GM23248 (cell line): ENCODE measurements at regions not wholly inside any gene's neighbourhood (a gene's known extent, or its start where the extent isn't known, plus 50 kb on each side); places are given as distances from the start of the nearest gene placed in this dataset.

Source experiments
- DNase-seq: peaks from one replicate; pipeline ENCODE4 v3.0.0-alpha.2; 2015
- H2AFZ ChIP-seq: fragments of 200-600 bp; sonication (generic); 2 replicates; pipeline ENCODE4 v1.6.1; 2016; ENCODE audit warnings: antibody characterized with exemption
- H3F3A ChIP-seq: fragments of 200-600 bp; sonication (generic); 2 replicates; pipeline ENCODE4 v1.6.1; 2016; ENCODE audit warnings: mild to moderate bottlenecking, antibody characterized with exemption, mixed run types; ENCODE audit not compliant: insufficient read depth
- H3K27ac ChIP-seq: fragments of 200-600 bp; sonication (generic); 2 replicates; pipeline ENCODE4 v1.5.1; 2016; ENCODE audit warnings: mild to moderate bottlenecking
- H3K27me3 ChIP-seq: fragments of 200-600 bp; sonication (generic); replicated peaks from 2 replicates; pipeline ENCODE4 v1.6.1; 2016; ENCODE audit warnings: mild to moderate bottlenecking; ENCODE audit not compliant: insufficient read depth
- H3K36me3 ChIP-seq: fragments of 200-600 bp; sonication (generic); 2 replicates; pipeline ENCODE4 v1.6.1; 2016; ENCODE audit warnings: low read depth, mild to moderate bottlenecking
- H3K4me1 ChIP-seq: fragments of 200-600 bp; sonication (generic); 2 replicates; pipeline ENCODE4 v1.6.1; 2016; ENCODE audit warnings: mild to moderate bottlenecking; ENCODE audit not compliant: insufficient read depth
- H3K4me2 ChIP-seq: fragments of 200-600 bp; sonication (generic); one replicate; pipeline ENCODE4 v1.6.1; 2016; ENCODE audit warnings: mild to moderate bottlenecking; ENCODE audit not compliant: unreplicated experiment
- H3K4me3 ChIP-seq: fragments of 200-600 bp; sonication (generic); 2 replicates; pipeline ENCODE4 v1.5.1; 2016; ENCODE audit warnings: mild to moderate bottlenecking
- H3K79me2 ChIP-seq: fragments of 200-600 bp; sonication (generic); 2 replicates; pipeline ENCODE4 v1.6.1; 2016; ENCODE audit warnings: mild to moderate bottlenecking; ENCODE audit not compliant: insufficient read depth
- H3K9ac ChIP-seq: fragments of 200-600 bp; sonication (generic); 2 replicates; pipeline ENCODE4 v1.6.1; 2016; ENCODE audit warnings: mild to moderate bottlenecking
- H3K9me2 ChIP-seq: fragments of 200-600 bp; sonication (generic); 2 replicates; pipeline ENCODE4 v1.6.1; 2016; ENCODE audit warnings: mixed run types, mild to moderate bottlenecking, moderate library complexity; ENCODE audit not compliant: insufficient read depth
- H3K9me3 ChIP-seq: fragments of 200-600 bp; sonication (generic); one replicate; pipeline ENCODE4 v1.6.1; 2017; ENCODE audit warnings: low read depth
- H4K20me1 ChIP-seq: fragments of 200-600 bp; sonication (generic); 2 replicates; pipeline ENCODE4 v1.6.0; 2016; ENCODE audit not compliant: insufficient read depth
- EZH2 ChIP-seq: fragments of 200-600 bp; sonication (generic); IDR thresholded peaks from 2 replicates; pipeline ENCODE4 v1.6.1; 2018; ENCODE audit warnings: antibody characterized with exemption, mild to moderate bottlenecking; ENCODE audit not compliant: insufficient read depth, poor library complexity, severe bottlenecking
- EZH2phosphoT487 ChIP-seq: fragments of 200-600 bp; sonication (generic); IDR thresholded peaks from 2 replicates; pipeline ENCODE4 v1.6.1; 2018; ENCODE audit warnings: antibody characterized with exemption, moderate library complexity, mild to moderate bottlenecking, low read depth; ENCODE audit not compliant: insufficient read depth
- WGBS, 2 experiments: methylation state at CpG; one replicate each; pipeline ENCODE4 v1.1.6; 2015 to 2017; ENCODE audit warnings: low lambda C conversion rate in 2 of 2, low coverage in 1 of 2; ENCODE audit errors: missing lambda C conversion rate in 2 of 2; 5-methylcytosine and 5-hydroxymethylcytosine counted together
- in situ Hi-C: fragments of 300-500 bp; cut with MboI; formaldehyde crosslinking; loops from 2 replicates; pipeline ENCODE4 v1.15.0; 2020

- no peak for TF ChIP-seq EZH2
- no peak for TF ChIP-seq EZH2phosphoT487
- Histone ChIP-seq H3K79me2 (no peaks in the 10 kb centered on the region), H3K27ac (no peak overlapping the region), H4K20me1 (no peaks in the 10 kb centered on the region), H2AFZ (no peak overlapping the region), H3K9ac (no peak overlapping the region), H3F3A (0 out of 2 replicates have a peak, but pooled peaks cover 6% of the 10 kb centered on the region), H3K4me2 (no peak overlapping the region), H3K4me1 (no peaks in the 10 kb centered on the region), H3K9me3 (no peaks in the 10 kb centered on the region), H3K9me2 (no peaks in the 10 kb centered on the region), H3K27me3 (peaks cover 57% of the 10 kb centered on the region), H3K36me3 (no peaks in the 10 kb centered on the region), H3K4me3 (no peak overlapping the region)
- in situ Hi-C loops, result no loop called here
- no peak for DNase-seq
- 69% methylated on average over 8 of the region's 8 CpGs for WGBS, 2 experiments
Observed at GRCh38 chr4:15354371-15355297, 73.2 kb upstream of the C1QTNF7 start.

DNA sequence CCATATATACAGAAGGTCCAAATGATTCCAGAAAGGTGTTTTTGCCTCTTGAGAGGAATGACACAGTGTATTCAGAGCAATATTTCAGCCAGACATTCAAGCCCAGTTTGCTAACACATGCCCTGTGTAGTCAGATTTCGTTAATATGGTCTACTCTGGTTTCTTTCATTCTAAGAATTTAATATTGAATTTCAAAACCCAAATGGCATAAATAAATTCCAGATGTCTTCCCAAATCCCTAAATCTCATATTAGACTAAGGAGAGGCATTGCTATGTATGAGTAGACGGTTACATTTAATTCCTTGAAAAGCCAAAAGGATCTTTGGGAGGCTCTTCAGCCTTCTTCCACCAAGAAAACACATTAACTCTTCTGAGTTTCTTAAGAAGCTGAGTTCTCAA is 66.3 kb upstream of the C1QTNF7 start:
- no peak overlapping the region for H3K27ac ChIP-seq
- no peaks in the 10 kb centered on the region for H3K36me3 ChIP-seq
- WGBS, 2 experiments, result 20 to 21% methylated on average over 2 of the region's 2 CpGs
- H3K27me3 ChIP-seq, result peaks cover 75% of the 10 kb centered on the region
- no peak for DNase-seq
- no peak overlapping the region for H3K4me3 ChIP-seq
- TF ChIP-seq EZH2, result no peak
- no peak for TF ChIP-seq EZH2phosphoT487
- H3K9me2 ChIP-seq, result no peaks in the 10 kb centered on the region
- no peak overlapping the region for H3K4me2 ChIP-seq
- in situ Hi-C loops, result no loop called here
- no peak overlapping the region for H2AFZ ChIP-seq
- no peaks in the 10 kb centered on the region for H3K79me2 ChIP-seq
- H3K9me3 ChIP-seq, result no peaks in the 10 kb centered on the region
- H3K4me1 ChIP-seq, result no peaks in the 10 kb centered on the region
- H4K20me1 ChIP-seq, result no peaks in the 10 kb centered on the region
- no peaks in the 10 kb centered on the region for H3F3A ChIP-seq
- H3K9ac ChIP-seq, result no peak overlapping the region

GRCh38 chr4:15362541-15362940 is 65.3 kb upstream of the C1QTNF7 start:
- in situ Hi-C loops, result no loop called here
- 3 to 9% methylated on average over 2 of the region's 2 CpGs for WGBS, 2 experiments

DNA sequence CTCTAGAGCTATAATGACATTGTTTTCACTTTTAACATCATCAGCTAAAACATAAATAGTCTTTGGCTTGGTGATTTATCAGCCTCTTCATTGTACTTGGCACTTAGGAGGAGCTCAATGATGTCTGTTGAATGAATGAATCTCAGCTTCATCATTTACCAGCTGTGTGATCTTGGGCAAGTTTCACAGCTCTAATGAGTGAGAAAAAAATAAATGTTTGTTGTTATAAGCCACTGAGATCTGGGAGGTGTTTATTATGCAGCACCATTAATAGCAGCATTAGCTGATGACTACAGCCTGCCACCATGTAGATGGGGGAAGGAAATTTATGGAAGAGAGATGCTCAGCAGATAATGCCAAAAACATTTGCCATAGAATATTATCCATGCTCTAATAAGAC is 63.6 kb upstream of the C1QTNF7 start:
- Histone ChIP-seq H3K79me2 (no peaks in the 10 kb centered on the region), H3K4me1 (peaks cover 6% of the 10 kb centered on the region), H3K27me3 (peaks cover 68% of the 10 kb centered on the region), H3K9me3 (no peaks in the 10 kb centered on the region), H3K36me3 (no peaks in the 10 kb centered on the region), H3K27ac (no peak overlapping the region), H4K20me1 (no peaks in the 10 kb centered on the region), H2AFZ (no peak overlapping the region), H3K4me2 (no peak overlapping the region), H3K9me2 (no peaks in the 10 kb centered on the region), H3F3A (0 out of 2 replicates have a peak, but pooled peaks cover 4% of the 10 kb centered on the region), H3K9ac (no peak overlapping the region), H3K4me3 (no peak overlapping the region)
- no peak for DNase-seq
- in situ Hi-C loops, result no loop called here
- TF ChIP-seq EZH2 (no peak), EZH2phosphoT487 (no peak)

More at GRCh38 chr4:15362541-15362940, 65.3 kb upstream of the C1QTNF7 start:
- H3K79me2 ChIP-seq, result no peaks in the 10 kb centered on the region
- no peaks in the 10 kb centered on the region for H3K9me3 ChIP-seq
- no peak overlapping the region for H3K27ac ChIP-seq
- no peak overlapping the region for H3K4me3 ChIP-seq
- H3K4me1 ChIP-seq, result no peaks in the 10 kb centered on the region
- H3K4me2 ChIP-seq, result no peak overlapping the region
- H3K27me3 ChIP-seq, result peaks cover 75% of the 10 kb centered on the region
- TF ChIP-seq EZH2phosphoT487 (no peak), EZH2 (no peak)
- DNase-seq, result no peak
- H3F3A ChIP-seq, result no peaks in the 10 kb centered on the region
- H3K9ac ChIP-seq, result no peak overlapping the region
- H2AFZ ChIP-seq, result no peak overlapping the region
- H3K9me2 ChIP-seq, result no peaks in the 10 kb centered on the region
- H4K20me1 ChIP-seq, result no peaks in the 10 kb centered on the region
- no peaks in the 10 kb centered on the region for H3K36me3 ChIP-seq
